ENCODE measurements at regions not wholly inside any gene's neighbourhood (a gene's known extent, or its start where the extent isn't known, plus 50 kb on each side); places are given as distances from the start of the nearest gene placed in this dataset.

DNA sequence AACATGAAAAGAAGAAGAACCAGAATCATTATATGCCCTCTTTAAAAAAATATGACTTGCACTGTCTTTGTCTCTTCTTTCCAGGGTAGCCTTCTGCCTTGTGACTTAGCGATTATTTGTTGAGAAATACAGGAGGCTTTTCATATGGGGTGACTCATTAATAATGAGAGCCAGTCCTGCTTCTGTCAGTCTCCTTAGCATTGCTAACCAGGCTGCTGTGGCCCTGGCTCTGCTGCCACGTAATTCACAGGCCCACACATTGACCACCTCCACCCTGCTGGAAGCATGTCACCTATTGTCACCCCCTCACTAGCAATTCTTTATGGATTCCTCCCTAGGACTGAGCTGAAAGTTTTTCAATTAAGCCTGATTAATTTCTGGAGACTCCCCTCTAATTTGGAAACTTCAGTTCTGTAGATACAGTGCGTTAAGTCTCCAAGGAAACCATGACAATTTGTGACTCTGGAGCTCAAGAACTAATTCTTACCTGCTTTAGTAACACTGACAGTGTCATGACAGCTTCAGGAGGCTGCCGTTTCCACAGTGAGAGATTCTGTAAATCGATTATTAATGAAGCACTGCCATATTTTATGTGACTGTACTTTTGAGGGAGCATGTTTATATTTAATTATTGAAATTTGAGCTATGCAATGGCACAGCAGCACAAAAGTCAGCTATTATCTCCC is 267.9 kb upstream of the SP8 start:
- no peak overlapping the region for H3K4me3 ChIP-seq
- intact Hi-C loops (cut with DNase I), result no loop called here
- 87 to 90% methylated on average over 5 of the region's 5 CpGs for WGBS, 2 donors

DNA sequence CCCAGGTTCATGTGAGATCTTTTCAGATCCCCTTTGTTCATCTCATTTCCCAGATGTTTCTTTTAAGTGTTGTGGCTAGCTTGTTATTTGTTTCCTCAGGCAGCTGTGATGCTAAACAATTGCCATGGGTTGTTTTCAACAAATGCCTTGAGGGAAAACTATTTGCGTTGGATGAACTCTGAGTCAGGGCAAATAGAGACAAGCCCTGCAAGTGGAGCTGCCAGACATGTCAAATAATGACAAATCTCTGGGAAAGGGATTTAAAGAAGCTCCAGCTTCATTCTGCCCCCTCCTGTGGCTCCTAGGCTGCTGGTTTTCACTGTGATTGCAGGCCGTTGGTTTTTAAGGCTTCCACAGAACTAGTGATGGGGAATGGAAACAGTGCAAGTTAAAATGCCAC is 272.4 kb upstream of the SP8 start:
- Histone ChIP-seq H3K36me3 (no peaks in the 10 kb centered on the region), H3K4me1 (no peaks in the 10 kb centered on the region), H3K4me3 (no peak overlapping the region), H3K27ac (no peak overlapping the region), H3K9me3 (peaks cover 0 to 4% (median 0%) of the 10 kb centered on the region in 4 donors), H3K27me3 (no peaks in the 10 kb centered on the region)
- WGBS, 2 donors, result 69 to 92% methylated on average over 2 of the region's 2 CpGs
- no peak for TF ChIP-seq EP300 (IDR thresholded peaks at IDR 0.05)
- TF ChIP-seq POLR2A (IDR thresholded peaks at IDR 0.05), result no peak
- no peak for TF ChIP-seq POLR2AphosphoS5 (IDR thresholded peaks at IDR 0.05)
- no peak for TF ChIP-seq CTCF (IDR thresholded peaks at IDR 0.05)
- intact Hi-C loops (cut with DNase I), result no loop called here
- no peak for DNase-seq

More for the DNA sequence above, 267.9 kb upstream of the SP8 start:
- Histone ChIP-seq H3K27ac (no peak overlapping the region), H3K36me3 (no peaks in the 10 kb centered on the region), H3K9me3 (peaks cover 0 to 4% (median 0%) of the 10 kb centered on the region in 4 donors), H3K27me3 (no peaks in the 10 kb centered on the region), H3K4me1 (no peaks in the 10 kb centered on the region)
- TF ChIP-seq CTCF (IDR thresholded peaks at IDR 0.05), result no peak
- no peak for TF ChIP-seq POLR2AphosphoS5 (IDR thresholded peaks at IDR 0.05)
- no peak for TF ChIP-seq EP300 (IDR thresholded peaks at IDR 0.05)
- TF ChIP-seq POLR2A (IDR thresholded peaks at IDR 0.05), result no peak
- no peak for DNase-seq

DNA sequence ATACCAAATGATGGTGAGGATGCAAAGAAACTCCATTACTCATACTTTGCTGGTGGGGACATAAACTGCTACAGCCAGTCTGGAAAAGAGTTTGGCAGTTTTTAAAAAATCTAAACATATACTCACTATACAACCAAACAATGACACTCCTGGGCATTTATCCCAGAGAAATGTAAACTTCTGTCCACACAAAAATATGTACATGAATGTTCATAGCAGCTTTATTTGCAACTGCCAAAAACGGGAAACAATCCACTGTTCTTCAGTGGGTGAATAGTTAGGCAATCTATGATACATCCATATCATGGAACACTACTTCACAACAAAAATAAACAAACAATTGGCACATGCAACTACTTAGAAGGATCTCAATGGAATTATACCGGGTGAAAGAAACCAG is 276.4 kb upstream of the SP8 start:
- H3K27me3 ChIP-seq, result no peaks in the 10 kb centered on the region
- no peak overlapping the region for H3K27ac ChIP-seq
- intact Hi-C loops (cut with DNase I), result no loop called here
- WGBS, 2 donors, result 72 to 82% methylated on average over 2 of the region's 2 CpGs
- no peak for DNase-seq
- no peak for TF ChIP-seq POLR2A (IDR thresholded peaks at IDR 0.05)
- no peak for TF ChIP-seq EP300 (IDR thresholded peaks at IDR 0.05)
- TF ChIP-seq CTCF (IDR thresholded peaks at IDR 0.05), result no peak
- TF ChIP-seq POLR2AphosphoS5 (IDR thresholded peaks at IDR 0.05), result no peak
- no peaks in the 10 kb centered on the region for H3K36me3 ChIP-seq
- H3K4me3 ChIP-seq, result no peak overlapping the region
- H3K9me3 ChIP-seq, result peaks cover 0 to 4% (median 0%) of the 10 kb centered on the region in 4 donors
- H3K4me1 ChIP-seq, result no peaks in the 10 kb centered on the region

DNA sequence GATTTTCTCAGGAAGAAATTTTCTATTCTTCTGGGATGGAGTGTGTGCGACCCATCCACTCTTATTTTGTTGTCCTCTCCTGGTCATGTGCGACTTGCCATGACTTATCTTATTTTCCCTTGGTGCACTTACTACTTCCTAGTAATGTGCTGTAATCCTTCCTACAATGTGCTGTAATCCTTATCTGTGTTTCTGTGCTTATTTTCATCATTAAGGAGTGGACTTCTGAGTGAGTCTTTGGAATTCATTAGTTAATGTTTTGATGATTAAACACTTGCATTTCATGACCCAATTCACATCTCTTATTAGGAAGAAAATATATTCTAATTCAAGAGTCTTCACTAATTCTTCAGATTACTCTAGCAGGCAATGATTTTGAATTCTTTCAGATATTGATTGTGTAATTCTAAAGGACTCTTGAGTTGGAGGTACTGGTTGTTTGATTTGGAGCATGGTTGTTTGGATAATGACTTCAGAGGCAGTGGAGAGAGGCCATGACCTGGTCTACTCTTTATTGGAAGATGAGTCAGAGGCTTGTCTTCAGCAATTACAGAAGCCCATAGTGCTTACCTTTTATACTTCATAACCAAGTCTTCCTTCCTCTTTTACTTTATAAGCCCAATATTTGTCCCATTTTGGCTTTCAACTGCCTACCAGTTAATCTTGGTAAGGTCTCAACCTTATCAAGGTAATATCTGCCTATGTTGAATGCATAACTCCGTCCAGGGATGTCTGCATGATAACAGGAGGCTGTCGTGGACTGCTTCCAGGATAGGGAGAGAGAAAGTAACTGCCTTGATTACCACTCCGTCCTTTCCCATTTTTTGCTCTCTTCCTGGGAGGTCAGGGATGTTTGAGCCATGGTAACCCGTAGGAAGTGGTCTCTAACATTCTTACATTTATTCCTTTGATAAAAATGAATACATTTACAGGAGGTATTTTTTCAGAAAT is 278.3 kb upstream of the SP8 start:
- 89% methylated on average over 6 of the region's 6 CpGs for WGBS, 2 donors
- Histone ChIP-seq H3K4me1 (no peaks in the 10 kb centered on the region), H3K4me3 (no peak overlapping the region), H3K36me3 (no peaks in the 10 kb centered on the region), H3K27me3 (no peaks in the 10 kb centered on the region), H3K9me3 (no peaks in the 10 kb centered on the region), H3K27ac (no peak overlapping the region)
- TF ChIP-seq POLR2A (IDR thresholded peaks at IDR 0.05) (no peak), EP300 (IDR thresholded peaks at IDR 0.05) (no peak), CTCF (IDR thresholded peaks at IDR 0.05) (no peak), POLR2AphosphoS5 (IDR thresholded peaks at IDR 0.05) (no peak)
- intact Hi-C loops (cut with DNase I), result no loop called here
- no peak for DNase-seq

All from sigmoid colon (tissue), 6 donors.